Activated naive CD4-positive, alpha-beta T cell treated with anti-CD3 and anti-CD28 coated beads for 36 hours (primary cell): ENCODE measurements at regions not wholly inside any gene's neighbourhood (a gene's known extent, or its start where the extent isn't known, plus 50 kb on each side); places are given as distances from the start of the nearest gene placed in this dataset.

Experiments
- CTCF ChIA-PET: fragments of 350-600 bp; sonication (Branson Sonifier 250); formaldehyde crosslinking; loops from one replicate; lab custom pipeline; 2021; ENCODE audit warnings: antibody characterized with exemption; lab: Charles Lee
- DNase-seq: peaks from one replicate; pipeline ENCODE4 v3.0.0-alpha.2; 2020
- H3K27ac Mint-ChIP-seq: one replicate; pipeline ENCODE4 v1.8.0; 2021; ENCODE audit warnings: mild to moderate bottlenecking, mixed read lengths
- H3K27me3 Mint-ChIP-seq: one replicate; pipeline ENCODE4 v1.8.0; 2021; ENCODE audit warnings: low read depth, mixed read lengths
- H3K36me3 Mint-ChIP-seq: one replicate; pipeline ENCODE4 v1.8.0; 2021; ENCODE audit warnings: low read depth, mixed read lengths
- H3K4me1 Mint-ChIP-seq: one replicate; pipeline ENCODE4 v1.8.0; 2021; ENCODE audit warnings: low read depth, mixed read lengths
- H3K4me3 Mint-ChIP-seq: one replicate; pipeline ENCODE4 v1.8.0; 2021; ENCODE audit warnings: mild to moderate bottlenecking, moderate library complexity, mixed read lengths
- H3K9me3 Mint-ChIP-seq: one replicate; pipeline ENCODE4 v1.8.0; 2021; ENCODE audit warnings: mixed read lengths
- intact Hi-C: fragments of 100-400 bp; cut with micrococcal nuclease; formaldehyde crosslinking; loops from one replicate; pipeline ENCODE4 v1.15.1; 2023

DNA sequence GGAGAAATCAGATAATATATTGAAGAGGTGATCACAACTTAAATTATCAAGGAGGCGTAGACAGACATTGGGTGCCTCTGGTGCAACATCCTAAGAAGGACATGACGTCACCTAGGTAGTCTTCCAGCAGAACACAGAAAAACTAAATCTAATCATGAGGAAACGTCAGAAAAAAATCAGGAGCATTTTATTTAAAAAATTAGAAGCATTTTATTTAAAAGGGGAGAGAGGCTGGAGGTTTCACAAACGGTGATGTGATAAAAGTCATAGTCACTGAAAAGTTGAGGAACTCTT, 254.6 kb downstream of the TMEM167A start:
- intact Hi-C loops = no loop called here
- peaks cover 10% of the 10 kb centered on the region for H3K4me1 Mint-ChIP-seq
- H3K36me3 Mint-ChIP-seq = no peaks in the 10 kb centered on the region
- no peaks in the 10 kb centered on the region for H3K9me3 Mint-ChIP-seq
- no peaks in the 10 kb centered on the region for H3K27me3 Mint-ChIP-seq
- DNase-seq = no peak
- no peak overlapping the region for H3K27ac Mint-ChIP-seq
- CTCF ChIA-PET = no interaction called here
- H3K4me3 Mint-ChIP-seq = no peak overlapping the region

DNA sequence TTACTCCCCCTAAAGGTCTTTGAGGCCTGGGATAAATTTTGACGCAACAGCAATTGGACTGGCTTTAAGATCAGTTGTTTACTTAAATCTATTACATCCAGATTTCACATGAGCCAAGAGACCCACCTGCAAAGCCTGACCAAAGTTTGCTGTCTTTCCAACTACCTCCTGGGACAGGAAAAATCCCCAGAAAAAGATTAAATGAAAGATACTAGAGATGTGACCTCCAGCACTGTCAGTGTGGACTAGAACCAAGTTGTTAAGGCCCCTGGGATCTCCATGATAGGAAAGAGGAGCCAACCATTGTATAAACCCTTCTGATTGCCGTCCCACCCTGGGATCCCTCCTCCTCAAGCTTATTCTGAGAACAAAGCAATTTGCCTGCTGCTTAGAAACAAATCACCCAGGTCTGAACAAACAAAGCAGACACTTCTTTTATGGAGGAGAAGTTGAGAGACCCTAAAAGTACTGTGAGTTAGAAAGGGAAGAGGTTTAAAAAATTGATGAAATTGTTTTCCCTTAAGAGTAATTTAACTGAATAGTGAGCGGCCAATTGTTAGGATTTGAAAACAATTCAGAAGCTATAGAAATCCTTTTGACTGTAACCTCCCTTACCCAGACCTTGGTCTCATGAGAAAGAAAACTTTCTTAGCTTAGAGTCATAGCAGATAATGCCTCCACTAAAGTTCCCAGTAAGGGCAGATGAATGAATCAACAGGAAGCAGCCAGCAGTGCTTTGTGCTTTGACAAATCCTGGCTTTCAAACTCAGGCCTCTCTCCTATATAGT, 255.2 kb downstream of the TMEM167A start:
- CTCF ChIA-PET = interaction anchor here (0.6 kb wide), 1 partner anchor 27 kb away, joined by 3 read pairs; no protein-coding TSS in a partner anchor
- no peaks in the 10 kb centered on the region for H3K27me3 Mint-ChIP-seq
- H3K9me3 Mint-ChIP-seq = no peaks in the 10 kb centered on the region
- H3K4me3 Mint-ChIP-seq = no peak overlapping the region
- no peak for DNase-seq
- H3K36me3 Mint-ChIP-seq = no peaks in the 10 kb centered on the region
- intact Hi-C loops = no loop called here
- no peak overlapping the region for H3K27ac Mint-ChIP-seq
- peaks cover 10% of the 10 kb centered on the region for H3K4me1 Mint-ChIP-seq

DNA sequence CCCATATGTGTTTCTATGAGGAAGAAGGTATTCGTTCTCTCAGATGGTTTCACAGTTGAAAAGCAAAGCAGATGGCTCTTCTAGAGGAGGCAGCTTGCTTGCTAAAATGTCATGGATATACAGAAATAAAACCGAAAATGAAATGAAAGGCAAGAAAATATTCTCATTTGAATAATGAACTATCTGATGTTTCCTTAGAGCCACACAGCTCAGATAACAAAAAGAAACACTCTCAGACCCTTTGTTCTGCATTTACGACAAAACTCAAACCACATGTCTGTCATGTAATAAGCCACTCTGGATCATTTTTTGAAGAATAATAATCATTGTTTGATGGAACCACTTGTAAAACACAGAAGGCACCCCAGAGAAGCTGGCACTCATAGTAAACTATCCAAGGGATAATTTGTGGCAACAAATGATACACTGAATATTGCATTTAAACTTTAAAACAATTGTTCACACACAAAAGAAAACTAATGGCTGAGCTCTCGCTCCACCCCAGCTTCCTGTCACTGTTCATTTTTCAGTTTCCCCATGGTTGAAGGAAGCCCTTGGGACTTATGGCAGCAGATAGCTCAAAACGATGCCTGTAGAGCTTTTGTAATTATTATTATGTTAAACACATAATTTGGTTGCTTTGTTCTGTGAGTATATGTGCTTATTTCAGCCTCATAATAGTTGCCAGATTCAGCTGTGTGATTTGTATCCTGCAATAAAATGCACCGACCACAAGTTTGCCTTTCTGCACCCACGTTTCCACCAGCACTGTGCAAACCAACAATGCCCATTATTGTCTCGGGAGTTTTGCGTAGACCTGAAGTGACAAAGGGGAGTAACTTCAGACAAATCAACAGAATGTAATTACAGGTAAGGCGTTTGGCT, 256.0 kb downstream of the TMEM167A start:
- Mint-ChIP-seq H3K4me1 (peaks cover 10% of the 10 kb centered on the region), H3K36me3 (no peaks in the 10 kb centered on the region), H3K27ac (no peak overlapping the region), H3K9me3 (no peaks in the 10 kb centered on the region), H3K4me3 (no peak overlapping the region), H3K27me3 (no peaks in the 10 kb centered on the region)
- intact Hi-C loops = no loop called here
- DNase-seq = no peak
- CTCF ChIA-PET = interaction anchor here (0.6 kb wide), 1 partner anchor 26 kb away, joined by 3 read pairs; no protein-coding TSS in a partner anchor

DNA sequence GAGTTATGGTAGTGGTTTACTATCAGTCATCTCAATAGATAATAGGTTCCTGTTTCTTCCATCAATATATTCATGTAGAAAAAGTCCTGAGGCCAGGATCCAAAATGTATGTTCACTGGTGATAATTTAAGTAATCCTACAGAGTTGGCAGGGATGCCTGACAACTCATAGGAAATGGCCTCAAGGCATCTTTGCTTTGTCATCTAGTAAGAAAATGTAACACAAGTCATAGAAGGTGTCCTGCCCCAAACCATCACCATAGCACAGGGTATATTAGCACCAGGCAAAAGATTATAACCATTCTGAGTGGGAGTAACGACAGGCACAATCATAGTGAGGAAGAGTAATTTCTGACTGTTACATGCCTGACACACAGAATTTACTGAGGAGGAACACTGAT, 257.0 kb downstream of the TMEM167A start:
- DNase-seq = no peak
- no peaks in the 10 kb centered on the region for H3K9me3 Mint-ChIP-seq
- H3K27ac Mint-ChIP-seq = no peak overlapping the region
- peaks cover 10% of the 10 kb centered on the region for H3K4me1 Mint-ChIP-seq
- H3K27me3 Mint-ChIP-seq = no peaks in the 10 kb centered on the region
- no peaks in the 10 kb centered on the region for H3K36me3 Mint-ChIP-seq
- H3K4me3 Mint-ChIP-seq = no peak overlapping the region
- CTCF ChIA-PET = no interaction called here
- intact Hi-C loops = no loop called here

DNA sequence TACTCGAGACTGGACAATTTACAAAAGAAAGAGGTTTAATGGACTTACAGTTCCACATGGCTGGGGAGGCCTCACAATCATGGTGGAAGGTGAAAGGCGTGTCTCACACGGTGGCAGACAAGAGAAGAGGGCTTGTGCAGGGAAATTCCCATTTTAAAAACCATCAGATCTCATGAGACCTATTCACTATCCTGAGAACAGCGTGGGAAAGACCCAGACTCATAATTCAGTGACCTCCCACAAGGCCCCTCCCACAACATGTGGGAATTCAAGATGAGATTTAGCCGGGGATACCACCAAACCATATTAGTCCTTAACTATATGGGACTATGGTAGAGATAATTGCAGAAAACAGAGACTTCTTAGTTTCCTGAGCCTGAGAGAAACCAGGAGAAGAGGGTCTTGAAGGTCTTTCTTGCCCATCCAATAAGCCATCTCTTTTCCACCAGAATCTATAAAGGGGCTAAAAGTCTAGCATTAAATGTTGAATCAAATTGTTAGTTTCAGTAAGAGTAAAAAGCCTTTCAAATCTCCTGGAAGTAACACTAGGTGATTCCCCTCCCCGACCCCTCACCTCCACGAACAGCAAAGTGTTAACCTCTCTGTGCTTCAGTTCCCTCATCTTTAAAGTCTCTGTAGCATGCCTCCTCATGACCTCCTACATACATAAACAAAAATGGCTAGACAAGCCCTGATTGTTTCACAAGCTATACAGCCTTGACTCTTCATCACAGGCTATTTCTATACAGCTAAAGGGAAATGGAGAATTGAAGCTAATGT, 259.1 kb downstream of the TMEM167A start:
- Mint-ChIP-seq H3K36me3 (no peaks in the 10 kb centered on the region), H3K9me3 (no peaks in the 10 kb centered on the region), H3K27me3 (no peaks in the 10 kb centered on the region), H3K27ac (no peak overlapping the region), H3K4me1 (peaks cover 10% of the 10 kb centered on the region), H3K4me3 (no peak overlapping the region)
- CTCF ChIA-PET = no interaction called here
- intact Hi-C loops = no loop called here
- peak; percentile 23 for DNase-seq

DNA sequence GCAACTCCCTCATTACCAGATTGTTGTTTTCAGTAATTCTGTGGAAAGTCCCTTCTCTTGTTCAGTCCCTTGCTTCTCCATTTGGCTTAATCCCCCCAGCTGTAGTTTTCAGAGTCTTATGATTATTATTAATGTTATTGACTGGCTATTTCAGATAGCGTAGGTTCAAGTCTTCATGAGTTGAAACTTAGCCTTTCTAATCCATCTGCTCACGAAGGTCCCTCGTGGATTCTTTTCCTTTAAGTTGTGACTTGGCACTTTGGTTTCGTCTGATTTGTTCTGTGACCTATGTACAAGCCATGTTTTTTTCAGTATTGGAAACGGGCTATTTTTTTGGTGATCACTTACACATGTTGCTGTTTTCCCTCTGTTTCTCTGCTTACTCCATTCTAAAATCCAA, 260.3 kb downstream of the TMEM167A start:
- DNase-seq = no peak
- intact Hi-C loops = no loop called here
- no peak overlapping the region for H3K27ac Mint-ChIP-seq
- H3K9me3 Mint-ChIP-seq = no peaks in the 10 kb centered on the region
- CTCF ChIA-PET = interaction anchor here (0.6 kb wide), 1 partner anchor 128 kb away, joined by 4 read pairs; no protein-coding TSS in a partner anchor
- H3K4me1 Mint-ChIP-seq = peaks cover 10% of the 10 kb centered on the region
- no peak overlapping the region for H3K4me3 Mint-ChIP-seq
- H3K27me3 Mint-ChIP-seq = no peaks in the 10 kb centered on the region
- no peaks in the 10 kb centered on the region for H3K36me3 Mint-ChIP-seq

DNA sequence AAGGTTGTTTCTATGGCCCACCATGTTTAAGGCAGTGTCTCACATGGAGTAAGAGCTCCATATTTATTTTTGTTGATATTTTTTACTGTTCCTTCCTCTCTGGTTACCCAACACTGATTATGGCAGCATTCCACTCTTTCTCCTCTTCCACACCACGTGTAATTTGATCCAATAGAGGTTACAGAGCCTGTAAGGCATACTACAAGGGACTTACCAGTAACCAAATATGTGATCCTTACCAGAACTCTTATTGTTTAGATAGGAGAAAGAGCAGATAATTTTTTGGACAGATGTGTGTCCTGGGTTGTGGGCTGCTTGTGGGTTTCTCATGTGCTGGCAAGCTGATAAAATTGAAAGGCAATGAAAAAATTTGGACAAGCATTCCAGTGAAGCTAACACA, 261.3 kb downstream of the TMEM167A start:
- CTCF ChIA-PET = interaction anchor here (0.7 kb wide), 1 partner anchor 35 kb away, joined by 4 read pairs; no protein-coding TSS in a partner anchor
- no peak overlapping the region for H3K4me3 Mint-ChIP-seq
- H3K27ac Mint-ChIP-seq = no peak overlapping the region
- intact Hi-C loops = no loop called here
- H3K27me3 Mint-ChIP-seq = no peaks in the 10 kb centered on the region
- H3K4me1 Mint-ChIP-seq = peaks cover 5% of the 10 kb centered on the region
- no peak for DNase-seq
- H3K36me3 Mint-ChIP-seq = no peaks in the 10 kb centered on the region
- no peaks in the 10 kb centered on the region for H3K9me3 Mint-ChIP-seq

DNA sequence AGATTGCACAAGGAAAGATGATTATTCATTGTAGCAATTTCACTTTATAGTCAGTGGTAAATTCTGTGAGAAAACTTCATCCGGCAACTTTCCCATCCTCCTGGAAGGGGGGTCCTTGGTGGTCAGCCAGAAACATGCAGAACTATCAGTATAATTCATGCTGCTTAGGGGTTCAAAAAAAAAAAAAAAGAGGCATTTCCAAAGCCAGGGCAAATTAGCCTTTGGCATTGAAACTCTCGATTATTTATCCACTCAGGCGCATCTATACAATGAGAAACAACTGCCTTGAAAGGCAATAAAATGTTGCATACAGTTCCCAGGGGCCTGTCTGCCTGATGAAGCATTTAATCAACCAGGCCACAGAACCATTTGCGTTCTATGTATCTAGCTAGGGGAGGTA, 263.3 kb downstream of the TMEM167A start:
- H3K27me3 Mint-ChIP-seq = no peaks in the 10 kb centered on the region
- CTCF ChIA-PET = no interaction called here
- no peak overlapping the region for H3K4me3 Mint-ChIP-seq
- no peaks in the 10 kb centered on the region for H3K36me3 Mint-ChIP-seq
- no peaks in the 10 kb centered on the region for H3K9me3 Mint-ChIP-seq
- DNase-seq = no peak
- intact Hi-C loops = no loop called here
- H3K4me1 Mint-ChIP-seq = no peaks in the 10 kb centered on the region
- no peak overlapping the region for H3K27ac Mint-ChIP-seq

DNA sequence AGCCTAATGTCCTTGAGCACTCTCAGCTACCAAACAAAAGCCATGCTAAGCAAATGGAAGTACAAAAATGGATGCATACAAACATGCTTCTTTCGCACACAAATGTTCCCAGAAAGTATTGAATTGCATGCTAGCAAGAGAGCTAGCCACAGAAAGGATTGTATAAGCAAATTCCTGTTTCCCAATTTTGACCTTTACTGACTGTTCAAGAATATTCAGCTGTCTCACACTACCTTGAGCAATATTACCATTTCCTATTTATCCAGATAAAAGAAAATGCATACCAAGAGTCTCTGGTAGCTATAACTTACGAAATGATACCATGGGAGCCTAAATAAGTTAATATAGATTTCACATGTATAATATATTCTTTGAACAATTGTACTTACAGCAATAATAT, 264.6 kb downstream of the TMEM167A start:
- H3K4me3 Mint-ChIP-seq = no peak overlapping the region
- intact Hi-C loops = no loop called here
- no peak overlapping the region for H3K27ac Mint-ChIP-seq
- H3K4me1 Mint-ChIP-seq = no peaks in the 10 kb centered on the region
- no peaks in the 10 kb centered on the region for H3K36me3 Mint-ChIP-seq
- CTCF ChIA-PET = interaction anchor here (1.0 kb wide), 1 partner anchor 13 kb away, joined by 3 read pairs; no protein-coding TSS in a partner anchor
- H3K27me3 Mint-ChIP-seq = no peaks in the 10 kb centered on the region
- no peak for DNase-seq
- no peaks in the 10 kb centered on the region for H3K9me3 Mint-ChIP-seq

DNA sequence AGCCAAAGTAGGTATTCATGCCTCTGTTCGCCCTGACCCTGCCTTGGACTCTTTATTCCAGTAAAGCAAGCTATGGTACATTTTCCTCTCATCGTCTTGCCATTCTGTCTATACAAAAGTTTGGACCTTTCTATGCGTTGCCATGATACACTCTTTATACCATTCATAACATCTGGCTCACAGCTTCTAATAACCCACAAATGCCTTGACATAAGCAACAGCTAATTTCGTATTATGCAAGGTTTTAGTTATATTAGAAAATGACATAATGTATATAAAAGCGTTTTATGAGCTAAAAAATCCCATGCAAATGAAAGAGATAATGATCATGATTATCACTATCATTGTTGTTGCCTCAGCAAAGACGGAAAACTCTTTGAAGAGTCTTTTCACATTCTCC, 265.7 kb downstream of the TMEM167A start:
- Mint-ChIP-seq H3K36me3 (no peaks in the 10 kb centered on the region), H3K27me3 (no peaks in the 10 kb centered on the region), H3K27ac (no peak overlapping the region), H3K4me1 (no peaks in the 10 kb centered on the region), H3K4me3 (no peak overlapping the region), H3K9me3 (no peaks in the 10 kb centered on the region)
- DNase-seq = no peak
- intact Hi-C loops = no loop called here
- CTCF ChIA-PET = no interaction called here

DNA sequence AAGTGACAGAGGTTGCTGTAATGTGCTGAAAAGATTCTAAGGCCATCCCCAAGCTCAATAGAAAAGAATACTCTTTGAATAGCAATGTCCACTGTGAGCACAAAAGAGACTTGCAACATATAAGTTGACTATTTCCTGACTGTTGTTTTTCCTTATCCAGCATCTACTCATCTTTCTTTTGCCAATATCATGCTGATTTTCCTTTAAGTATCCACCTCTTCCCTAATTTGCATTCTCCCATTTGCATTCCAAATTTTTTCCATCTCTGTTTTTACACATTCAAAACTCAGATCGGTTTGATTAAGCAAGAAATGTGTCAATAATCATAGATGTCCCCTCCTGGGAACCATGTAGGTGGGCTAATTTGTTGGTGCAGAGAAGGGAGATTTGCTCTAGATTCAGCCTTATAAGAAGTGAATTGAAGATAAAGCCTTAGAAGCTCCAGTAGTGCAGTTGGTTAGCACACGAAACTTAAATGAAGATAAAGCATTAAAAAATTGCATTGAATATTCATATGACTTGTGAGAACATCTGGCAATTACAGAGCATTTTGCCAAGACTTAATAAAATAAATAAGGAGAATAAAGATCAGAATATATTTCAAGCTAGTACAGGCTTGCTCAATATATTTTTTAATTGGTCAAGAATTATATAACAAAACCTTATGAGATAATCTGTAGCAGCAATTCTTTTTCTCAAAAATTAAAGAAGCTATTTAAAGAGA, 267.6 kb downstream of the TMEM167A start:
- Mint-ChIP-seq H3K36me3 (no peaks in the 10 kb centered on the region), H3K4me3 (no peak overlapping the region), H3K27me3 (no peaks in the 10 kb centered on the region), H3K9me3 (no peaks in the 10 kb centered on the region), H3K27ac (no peak overlapping the region), H3K4me1 (no peaks in the 10 kb centered on the region)
- intact Hi-C loops = no loop called here
- DNase-seq = no peak
- CTCF ChIA-PET = no interaction called here

DNA sequence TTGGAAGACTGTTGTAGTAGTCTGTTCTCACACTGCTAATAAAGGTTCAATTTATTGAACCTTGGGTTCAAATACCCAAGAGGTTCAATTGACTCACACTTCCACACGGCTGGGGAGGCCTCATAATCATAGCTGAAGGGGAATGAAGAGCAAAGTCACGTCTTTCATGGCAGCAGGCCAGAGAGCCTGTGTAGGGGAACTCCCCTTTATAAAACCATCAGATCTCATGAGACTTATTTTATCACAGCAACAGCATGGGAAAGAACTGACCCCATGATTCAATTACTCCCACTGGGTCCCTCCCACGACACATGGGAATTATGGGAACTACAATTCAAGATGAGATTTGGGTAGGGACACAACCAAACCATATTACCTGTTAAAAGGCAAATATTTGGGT, 268.2 kb downstream of the TMEM167A start:
- CTCF ChIA-PET = no interaction called here
- Mint-ChIP-seq H3K36me3 (no peaks in the 10 kb centered on the region), H3K9me3 (no peaks in the 10 kb centered on the region), H3K27ac (no peak overlapping the region), H3K4me1 (no peaks in the 10 kb centered on the region), H3K4me3 (no peak overlapping the region), H3K27me3 (no peaks in the 10 kb centered on the region)
- intact Hi-C loops = no loop called here
- DNase-seq = no peak
